GM18517 (cell line): ENCODE measurements at regions not wholly inside any gene's neighbourhood (a gene's known extent, or its start where the extent isn't known, plus 50 kb on each side); places are given as distances from the start of the nearest gene placed in this dataset.

Source experiments
- ATAC-seq: cut with Tn5 transposase; IDR thresholded peaks from one replicate; pipeline ENCODE4 v1.9.1; 2021; ENCODE audit warnings: mild to moderate bottlenecking, moderate library complexity; ENCODE audit not compliant: unreplicated experiment

DNA sequence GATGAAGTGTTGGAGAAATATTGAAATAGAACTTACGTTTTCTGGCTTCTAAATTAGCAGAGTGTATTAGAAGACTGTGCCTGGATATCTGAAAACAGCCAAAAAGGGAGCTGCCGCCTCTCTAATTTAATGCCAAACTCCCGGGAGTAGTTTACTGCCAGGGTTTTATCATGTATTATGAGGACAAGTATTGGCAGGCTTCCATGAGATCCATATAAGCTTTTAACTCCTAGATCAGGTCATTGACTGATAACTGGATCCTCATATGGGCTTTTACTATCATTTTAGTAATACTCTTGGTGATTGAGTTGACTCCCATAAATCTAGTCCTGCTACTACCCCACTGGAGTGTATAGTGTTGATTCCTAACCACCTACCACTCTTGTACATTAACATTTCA, 178.4 kb upstream of the CXADR start:
- ATAC-seq: no peak

DNA sequence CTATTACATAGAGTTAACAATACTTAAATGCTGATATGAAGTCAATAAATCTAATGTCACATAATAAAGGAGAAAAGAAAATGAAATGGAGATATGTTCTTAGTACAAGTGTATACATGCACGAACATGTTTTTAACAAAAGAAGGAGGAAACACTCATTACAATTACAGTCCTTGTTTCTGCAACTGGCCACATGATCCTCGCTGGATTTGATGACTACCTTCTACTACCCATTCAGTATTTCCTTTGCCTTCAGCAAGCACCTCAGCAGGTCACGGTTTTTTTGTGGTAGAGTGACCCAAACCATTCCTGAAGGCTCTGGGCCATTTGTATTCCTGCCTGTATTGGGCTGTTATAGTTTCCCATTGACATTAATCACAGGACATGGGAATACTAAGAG, 172.8 kb upstream of the CXADR start:
- no peak for ATAC-seq

DNA sequence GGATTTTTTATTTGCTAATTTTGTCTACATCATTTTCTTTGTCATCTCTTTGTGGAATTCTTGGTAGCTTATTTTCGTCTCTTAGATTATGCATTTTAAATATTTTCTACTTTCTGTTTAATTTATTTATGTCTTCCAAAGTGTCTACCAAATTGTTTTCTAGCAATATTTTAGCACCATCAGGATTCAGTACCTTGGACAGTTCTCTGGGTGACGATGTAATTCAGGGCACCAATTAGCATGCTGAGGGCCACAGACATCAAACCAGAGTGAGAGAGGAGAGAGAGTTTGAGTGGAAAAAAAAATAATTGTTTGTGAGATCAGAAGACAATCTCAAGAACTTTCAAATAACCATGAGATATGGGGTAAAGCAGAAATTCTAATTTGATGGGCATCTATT, 169.8 kb upstream of the CXADR start:
- no peak for ATAC-seq

DNA sequence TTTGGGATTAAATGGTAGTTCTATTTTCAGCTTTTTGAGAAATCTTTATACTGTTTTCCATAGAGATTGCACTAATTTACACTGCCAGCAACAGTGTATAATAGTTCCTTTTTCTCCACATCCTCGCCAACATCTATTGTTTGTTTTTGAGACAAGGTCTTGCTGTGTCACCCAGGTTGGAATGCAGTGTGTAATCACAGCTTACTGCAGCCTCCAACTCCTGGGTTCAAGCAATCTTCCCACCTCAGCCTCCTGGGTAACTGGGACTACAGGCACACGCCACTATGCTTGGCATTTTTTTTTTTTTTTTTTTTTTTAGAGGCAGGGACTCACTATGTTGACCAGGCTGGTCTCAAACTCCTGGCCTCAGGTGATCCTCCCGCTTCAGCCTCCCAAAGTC, 164.5 kb upstream of the CXADR start:
- ATAC-seq: no peak

GRCh38 chr21:17348849-17349248, 164.0 kb upstream of the CXADR start:
- no peak for ATAC-seq

DNA sequence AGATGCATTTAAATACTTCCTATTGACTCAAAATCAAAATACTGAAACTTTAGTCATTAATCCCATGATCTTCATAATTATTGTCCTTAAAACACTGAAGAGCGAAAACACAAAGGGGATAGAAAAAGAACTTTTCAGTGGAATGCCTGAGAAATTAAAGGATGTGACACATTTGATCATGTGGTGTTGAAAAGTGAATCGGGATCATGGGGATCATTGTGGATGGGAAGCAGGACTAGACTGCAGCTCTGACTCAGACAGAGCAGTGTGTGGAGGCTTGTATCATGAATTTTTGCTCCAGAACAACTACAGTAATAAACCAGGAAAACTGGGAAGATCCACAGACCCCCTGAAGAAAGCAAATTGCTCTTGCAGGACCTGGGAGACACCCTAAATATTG, 161.1 kb upstream of the CXADR start:
- ATAC-seq: no peak

- no peak for ATAC-seq
These were observed 159.7 kb upstream of the CXADR start for GRCh38 chr21:17352996-17353655.

- no peak for ATAC-seq
These were observed 153.1 kb upstream of the CXADR start for GRCh38 chr21:17359781-17360180.

- no peak for ATAC-seq
These were observed 144.0 kb upstream of the CXADR start for GRCh38 chr21:17368748-17369363.

DNA sequence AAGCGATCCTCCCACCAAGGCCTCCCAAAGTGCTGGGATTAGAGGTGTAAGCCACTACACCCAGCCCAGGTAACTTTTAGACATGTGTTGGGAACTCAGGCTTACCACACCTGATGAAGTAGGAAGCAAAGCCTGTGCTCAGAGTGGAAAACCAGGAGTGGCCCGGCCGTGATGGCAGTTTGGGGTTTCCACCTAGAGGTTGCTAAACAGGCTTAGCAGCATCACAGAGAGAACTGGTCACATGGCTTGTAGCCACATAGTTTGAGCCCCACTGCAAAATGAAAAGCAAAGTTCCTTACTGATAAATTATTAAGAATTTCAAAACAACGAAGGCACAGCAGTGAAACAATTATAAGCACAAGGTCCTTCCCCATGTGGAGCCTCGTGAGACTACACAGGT, 142.6 kb upstream of the CXADR start:
- no peak for ATAC-seq

DNA sequence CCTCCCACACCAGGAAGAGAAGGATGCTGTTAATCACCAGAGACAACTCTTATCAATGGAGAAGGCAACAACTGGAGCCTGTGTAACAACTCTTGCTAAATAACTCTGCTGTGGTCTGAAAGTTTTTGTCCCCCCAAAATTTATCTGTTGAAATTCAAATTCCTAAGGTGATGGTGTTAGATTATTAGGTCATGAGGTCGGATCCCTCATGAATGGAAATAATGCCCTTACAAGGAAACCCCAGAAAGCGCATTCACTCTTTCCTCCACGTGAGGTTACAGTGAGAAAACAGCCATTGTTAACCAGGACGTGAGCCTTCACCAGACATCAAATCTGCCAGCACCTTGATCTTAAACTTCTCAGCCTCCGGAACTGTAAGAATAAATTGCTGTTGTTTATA, 141.9 kb upstream of the CXADR start:
- ATAC-seq: no peak

- ATAC-seq: no peak
These were observed 141.4 kb upstream of the CXADR start for GRCh38 chr21:17371450-17371849.

- ATAC-seq: no peak
These were observed 140.6 kb upstream of the CXADR start for GRCh38 chr21:17372200-17372599.

DNA sequence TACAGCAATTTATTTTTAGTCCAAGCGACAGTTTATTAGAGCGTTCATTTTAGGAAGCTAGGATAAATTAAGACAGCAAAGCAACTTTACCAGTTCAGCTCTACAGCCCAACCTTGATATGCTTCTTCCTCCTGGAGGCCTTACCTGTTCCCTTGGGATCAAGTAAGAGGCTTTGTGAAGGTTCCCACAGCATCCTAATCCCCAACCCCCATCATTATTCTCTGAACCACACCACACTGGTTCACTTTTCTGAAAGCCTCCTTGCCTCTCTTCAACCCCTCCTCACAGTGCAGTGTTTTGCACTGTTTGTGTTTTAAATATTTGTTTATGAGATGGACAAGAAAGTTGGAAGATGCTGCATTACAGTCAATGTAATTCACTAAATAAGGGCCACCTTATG, 126.3 kb upstream of the CXADR start:
- no peak for ATAC-seq

DNA sequence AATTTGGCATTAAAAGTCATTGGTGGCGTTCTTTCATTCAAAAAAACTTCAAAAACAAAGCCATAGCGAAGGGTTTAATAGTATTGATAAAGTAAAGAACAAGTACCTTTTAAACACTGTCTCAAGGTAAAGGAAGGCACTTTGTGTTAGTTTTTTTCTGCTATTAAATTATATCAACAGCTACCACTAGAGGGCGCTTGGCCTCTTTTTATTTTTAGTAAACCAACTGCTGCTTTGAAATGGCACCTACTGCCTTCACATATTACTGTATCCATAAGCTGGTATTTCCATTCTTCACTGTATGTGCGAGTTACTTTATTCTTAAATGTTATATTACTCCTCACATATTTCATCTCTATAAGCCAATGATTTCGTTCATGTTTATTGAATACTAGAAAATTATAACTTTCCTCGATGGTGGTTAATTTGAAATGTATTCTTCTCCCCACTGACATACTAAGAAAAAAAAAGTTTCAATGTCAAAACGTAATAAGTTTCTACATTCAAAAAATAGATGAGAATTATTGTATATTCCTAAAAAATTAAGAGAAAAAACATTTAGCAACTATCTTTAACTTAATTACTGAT, 125.7 kb upstream of the CXADR start:
- ATAC-seq: peak; percentile 81

GRCh38 chr21:17388226-17388625, 124.6 kb upstream of the CXADR start:
- no peak for ATAC-seq

DNA sequence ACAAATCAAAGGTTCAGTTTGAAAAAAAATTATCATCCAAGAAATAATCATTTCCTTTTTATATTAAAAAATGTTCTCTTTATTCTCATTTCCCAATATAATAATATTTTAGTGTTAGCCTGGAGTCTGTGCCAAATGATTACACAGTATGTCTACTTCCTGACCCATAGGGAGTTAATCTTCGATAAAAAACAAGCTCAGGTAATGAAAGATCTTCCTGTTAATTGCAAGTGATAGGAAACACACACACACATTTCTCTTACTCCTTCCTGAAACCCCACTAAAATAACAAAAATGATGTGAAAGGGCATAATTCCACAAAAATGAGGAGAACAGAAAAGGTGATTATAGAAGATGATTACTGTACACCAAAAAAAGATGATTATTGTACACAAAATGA, 123.5 kb upstream of the CXADR start:
- ATAC-seq: no peak

DNA sequence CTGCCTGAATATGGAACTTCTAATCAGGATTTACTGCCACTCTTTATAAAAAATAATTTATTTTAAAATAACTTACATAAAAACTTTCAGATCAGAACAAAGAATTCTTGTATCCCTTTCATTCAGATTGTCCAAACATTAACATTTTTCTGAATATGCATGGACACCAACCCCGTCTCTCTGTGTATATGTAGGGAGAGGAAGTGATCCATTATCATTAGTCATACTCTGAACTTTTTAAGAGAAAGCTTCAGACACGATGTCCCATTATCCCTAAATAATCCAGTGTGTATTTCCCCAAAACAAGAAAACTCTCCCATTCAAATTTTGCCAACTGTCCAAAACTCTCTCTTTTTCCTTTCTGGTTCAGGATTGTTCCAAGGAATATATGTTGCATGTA, 122.3 kb upstream of the CXADR start:
- no peak for ATAC-seq

GRCh38 chr21:17391811-17392340, 121.0 kb upstream of the CXADR start:
- no peak for ATAC-seq

DNA sequence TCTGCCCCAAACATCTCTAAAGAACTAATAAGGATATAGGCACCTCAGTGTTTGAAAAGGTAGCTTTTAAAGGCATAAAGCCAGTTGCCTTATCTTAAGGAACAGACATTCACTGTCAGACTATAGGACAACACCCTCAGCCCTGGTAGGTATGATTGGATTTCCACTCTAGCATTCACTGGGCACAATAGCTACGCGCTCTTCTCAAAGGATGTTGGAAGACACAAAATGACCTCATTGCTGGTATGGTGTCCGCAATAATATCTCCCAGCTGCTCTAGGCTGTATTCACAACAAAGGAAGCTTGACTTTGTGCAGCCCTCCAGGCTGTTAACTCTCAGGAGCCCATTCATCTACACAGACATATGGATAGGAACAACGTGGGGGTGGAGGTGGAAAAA, 119.4 kb upstream of the CXADR start:
- no peak for ATAC-seq

- no peak for ATAC-seq
These were observed 115.9 kb upstream of the CXADR start for GRCh38 chr21:17396948-17397347.

DNA sequence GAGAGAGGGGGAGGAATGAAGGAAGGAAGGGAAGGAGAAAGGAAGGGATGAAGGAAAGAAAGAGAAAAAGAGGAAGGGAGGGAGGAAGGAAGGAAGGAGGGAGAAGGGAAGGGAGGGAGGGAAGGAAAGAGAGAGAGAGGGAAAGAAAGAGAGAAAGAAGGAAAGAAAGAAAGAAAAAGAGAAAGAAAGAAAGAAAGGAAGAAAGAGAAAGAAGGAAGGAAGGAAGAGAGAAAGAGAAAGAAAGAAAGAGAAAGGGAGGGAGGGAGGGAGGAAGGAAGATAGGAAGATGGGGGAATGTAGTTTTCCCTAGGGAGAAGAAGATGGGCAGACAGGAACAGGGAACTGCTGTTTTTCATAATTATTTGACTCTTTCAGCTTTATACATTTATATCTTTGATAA, 115.1 kb upstream of the CXADR start:
- no peak for ATAC-seq
